GM18517 (cell line): ENCODE measurements at regions not wholly inside any gene's neighbourhood (a gene's known extent, or its start where the extent isn't known, plus 50 kb on each side); places are given as distances from the start of the nearest gene placed in this dataset.

Experiments
- ATAC-seq: cut with Tn5 transposase; IDR thresholded peaks from one replicate; pipeline ENCODE4 v1.9.1; 2021; ENCODE audit warnings: mild to moderate bottlenecking, moderate library complexity; ENCODE audit not compliant: unreplicated experiment

DNA sequence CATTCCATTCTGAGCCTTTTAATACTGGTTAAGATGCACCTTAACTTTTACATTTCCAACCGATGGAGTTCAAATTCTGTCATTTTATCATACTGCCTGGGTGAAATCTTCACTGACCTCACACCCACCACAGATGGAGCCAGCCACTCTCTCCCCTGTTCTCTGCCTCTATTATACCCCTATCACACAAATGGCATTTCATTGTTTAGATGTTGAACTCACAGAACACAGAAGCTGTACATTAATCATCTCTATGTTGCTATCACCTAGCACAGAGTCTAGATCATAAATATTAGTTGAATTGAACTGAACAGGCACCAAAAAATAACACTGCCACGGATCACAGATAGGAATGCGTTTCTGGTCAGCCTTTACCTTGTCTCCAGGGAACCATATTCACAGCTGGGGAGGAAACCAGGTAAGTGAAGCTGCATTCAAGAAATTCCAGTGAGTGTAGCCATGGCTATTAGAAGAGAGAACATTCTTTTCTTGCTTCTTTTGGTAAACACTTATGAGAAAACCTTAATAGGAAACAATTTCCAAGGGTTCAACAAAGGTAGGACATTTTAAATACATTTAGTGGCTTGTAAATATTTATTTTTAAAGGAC, 194.9 kb upstream of the RMST start:
- ATAC-seq: no peak

DNA sequence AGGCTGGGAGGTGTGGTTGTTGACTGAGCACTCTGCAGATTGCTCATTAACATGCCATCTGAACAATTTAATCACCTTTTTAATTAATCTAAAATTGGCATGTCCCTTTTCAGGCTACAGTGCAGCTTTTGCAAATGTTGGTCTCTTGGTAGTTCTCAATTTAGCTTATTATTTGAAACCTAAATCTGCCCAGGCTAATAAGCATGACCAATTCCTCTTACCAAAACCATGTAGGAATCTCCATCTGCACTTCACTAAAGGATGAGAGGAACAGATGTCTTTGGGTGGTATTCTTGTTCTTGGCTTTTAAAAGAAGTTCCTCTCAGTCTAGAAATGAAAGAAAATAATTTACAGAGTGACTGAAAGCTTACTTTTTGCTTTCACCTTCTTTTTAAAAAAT, 190.1 kb upstream of the RMST start:
- ATAC-seq: no peak

DNA sequence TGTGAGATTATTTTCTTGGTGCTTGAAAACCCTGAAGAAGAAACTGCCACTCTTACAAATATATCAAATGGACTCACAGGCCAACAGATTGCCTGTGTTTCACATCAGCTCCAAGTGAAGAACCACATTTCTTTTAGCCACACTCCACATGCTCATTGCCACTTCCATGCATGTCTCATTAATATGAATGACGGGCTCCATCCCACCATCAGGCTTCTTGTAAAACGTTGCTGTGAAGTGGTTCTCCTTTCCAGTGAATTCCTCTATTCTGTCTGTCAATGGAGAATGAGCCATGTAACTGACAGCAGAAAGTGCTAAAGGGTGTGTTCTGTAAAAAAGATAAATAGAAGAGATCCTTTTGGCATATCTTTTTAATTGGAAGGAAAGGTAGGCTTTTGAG, 188.2 kb upstream of the RMST start:
- no peak for ATAC-seq

DNA sequence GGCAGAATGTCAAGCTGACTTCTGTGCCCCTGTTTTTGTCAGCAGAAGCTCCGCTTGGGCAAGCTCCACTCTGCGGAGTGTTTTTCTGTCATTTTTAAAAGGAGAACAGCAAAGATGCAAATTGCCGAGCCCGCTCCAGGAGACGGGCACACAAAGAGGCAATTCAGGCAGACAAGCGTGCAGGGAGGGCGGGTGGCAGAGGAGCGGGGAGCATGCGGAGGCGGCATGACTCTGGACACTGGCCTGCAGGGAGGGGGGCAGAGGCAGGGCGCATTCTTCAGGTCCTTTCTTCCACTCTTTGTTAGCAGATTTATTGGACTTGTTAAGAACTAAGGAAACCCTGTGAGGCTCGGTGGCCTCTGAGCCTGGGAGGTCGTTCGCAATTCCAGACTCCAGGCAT, 187.3 kb upstream of the RMST start:
- no peak for ATAC-seq

DNA sequence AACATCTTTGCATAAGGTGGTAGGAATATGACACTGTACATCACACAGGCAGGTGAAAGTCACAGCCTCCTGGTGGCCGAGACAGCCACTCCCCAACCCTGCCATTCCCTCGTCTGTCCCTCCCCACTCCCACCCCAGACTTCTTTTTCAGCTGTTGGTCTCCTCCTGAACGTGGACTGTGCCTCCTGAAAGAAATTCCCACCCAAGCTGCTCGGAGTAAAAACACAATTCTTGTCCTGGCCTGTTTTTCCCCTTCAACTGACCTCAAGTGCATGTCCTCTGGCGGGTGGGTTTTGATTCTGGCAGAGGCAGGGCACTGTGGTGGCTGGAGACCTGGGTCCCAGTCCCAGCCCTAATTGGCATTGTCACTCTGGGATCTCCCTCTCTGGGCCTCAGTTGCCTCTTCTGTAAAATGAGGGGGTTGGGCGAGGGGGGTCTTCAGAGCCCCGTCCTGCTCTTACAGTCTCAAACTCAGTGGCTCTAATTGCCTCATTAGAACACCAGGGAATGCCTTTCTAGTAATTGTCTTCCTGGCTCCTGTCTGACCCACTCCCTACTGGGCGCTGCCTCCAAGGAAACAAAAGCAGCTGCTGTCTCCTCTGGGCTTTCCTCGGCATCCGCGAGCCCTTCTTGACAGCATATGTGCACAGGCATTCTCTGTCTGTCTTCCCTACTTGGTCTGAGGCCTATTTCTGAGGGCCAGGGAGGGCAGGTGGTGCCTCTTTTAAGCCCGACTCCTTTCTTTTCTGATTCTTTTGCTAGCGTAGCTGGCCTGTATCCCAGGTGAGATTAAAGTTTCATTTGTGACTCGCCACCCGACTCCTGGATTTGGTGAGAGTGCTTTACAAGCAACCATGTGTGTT, 186.6 kb upstream of the RMST start:
- ATAC-seq: no peak

DNA sequence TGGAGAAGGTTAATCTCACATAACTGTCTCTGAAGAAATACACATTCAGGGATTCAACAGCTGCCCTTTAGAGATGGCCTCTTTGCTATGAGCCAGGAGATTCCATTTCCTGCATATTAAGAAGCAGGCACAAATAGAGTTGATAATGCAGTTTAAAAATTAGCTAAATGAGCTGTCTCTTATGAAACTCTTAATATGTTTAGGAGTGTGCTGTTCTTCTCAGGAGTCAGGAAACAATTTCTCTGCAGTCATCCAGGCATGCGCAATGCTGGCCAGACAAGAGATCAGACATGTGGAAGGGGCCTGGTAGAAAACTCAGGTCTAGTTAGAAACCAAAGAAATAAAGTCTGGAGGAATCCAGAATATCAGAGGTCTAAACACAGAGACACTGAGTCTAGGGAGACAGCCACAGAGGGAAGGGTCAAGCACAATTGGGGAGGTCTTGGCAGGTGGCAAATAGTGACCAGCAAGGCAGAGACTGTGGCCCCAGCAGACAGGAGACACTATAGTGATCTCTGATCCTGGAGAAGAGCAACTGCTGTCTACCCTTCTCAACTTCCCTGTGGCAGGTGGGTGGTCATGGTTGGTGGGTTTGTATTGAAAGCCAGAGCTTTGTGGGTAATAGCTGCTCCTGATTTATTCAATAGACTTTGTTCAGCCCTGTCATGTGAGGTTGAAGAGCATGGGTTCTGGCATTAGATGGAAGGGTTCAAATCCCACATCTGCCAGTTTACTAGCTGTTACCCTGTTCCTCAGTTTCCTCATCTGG, 185.8 kb upstream of the RMST start:
- ATAC-seq: no peak

DNA sequence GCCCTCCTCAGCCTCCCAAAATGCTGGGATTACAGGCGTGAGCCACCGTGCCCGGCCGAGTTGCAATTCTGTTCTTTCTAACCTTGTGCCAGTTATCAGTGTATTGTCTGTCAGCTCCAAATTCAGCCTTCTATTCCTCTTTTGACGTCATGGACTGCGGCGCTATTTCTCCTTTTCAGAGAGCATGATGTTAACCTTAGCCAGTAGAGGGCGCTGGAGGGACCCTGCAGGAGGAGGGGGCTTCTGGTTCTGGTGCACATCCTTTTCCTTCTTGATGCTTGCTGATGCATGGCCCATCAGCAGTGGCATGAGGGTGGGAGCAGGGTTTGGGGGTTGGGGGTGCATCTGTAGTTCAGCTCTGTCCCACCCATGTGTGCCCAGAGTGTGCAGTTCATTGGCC, 179.3 kb upstream of the RMST start:
- ATAC-seq: no peak

DNA sequence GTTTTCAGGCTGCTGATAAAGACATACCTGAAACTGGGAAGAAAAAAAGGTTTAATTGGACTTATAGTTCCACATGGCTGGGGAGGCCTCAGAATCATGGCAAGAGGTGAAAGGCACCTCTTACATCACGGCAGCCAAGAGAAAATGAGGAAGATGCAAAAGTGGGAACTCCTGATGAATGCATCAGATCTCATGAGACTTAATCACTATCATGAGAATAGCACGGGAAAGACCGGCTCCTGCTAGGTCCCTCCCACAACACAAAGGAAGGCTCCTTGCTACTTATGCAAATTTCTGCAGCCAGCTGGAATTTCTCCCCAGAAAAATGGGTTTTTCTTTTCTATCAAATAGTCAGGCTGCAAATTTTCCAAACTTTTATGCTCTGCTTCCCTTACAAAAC, 174.1 kb upstream of the RMST start:
- no peak for ATAC-seq

DNA sequence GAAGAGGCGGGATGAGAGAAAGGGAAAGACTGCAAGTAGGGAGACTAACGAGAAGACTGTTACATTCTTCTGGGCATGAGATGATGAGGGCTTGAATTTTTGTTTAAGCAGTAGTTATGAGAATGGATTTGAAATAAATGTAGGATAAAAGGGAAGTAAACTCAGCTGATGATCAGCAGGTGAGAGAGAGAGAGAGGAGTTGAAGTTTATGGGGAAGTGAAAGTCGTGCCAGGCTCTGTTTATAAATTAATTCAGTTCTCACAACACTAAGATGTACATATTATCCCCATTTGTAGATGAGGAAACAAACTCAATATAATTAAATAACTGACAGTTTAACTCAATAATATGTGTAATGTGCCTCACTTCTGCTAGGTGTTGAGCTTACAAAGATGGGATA, 170.0 kb upstream of the RMST start:
- ATAC-seq: no peak

DNA sequence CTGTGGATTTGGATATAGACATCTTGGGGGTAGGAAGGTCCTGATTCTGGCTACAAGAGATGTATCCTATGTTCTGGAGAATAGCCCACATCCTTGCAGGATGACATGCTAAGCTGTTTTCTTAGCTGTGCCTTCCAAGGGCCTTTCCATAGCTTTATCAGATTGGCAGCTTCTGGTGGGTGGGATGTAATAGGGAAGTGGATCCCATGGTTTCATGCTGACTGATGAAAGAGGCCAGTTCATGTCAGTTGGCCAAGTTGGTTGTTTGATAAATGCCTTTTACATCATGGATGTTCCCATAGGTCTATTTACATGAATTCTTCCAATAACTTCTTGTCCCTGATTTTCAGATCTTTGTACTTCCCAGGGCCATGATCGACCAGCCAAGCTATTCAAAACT, 169.1 kb upstream of the RMST start:
- ATAC-seq: no peak

DNA sequence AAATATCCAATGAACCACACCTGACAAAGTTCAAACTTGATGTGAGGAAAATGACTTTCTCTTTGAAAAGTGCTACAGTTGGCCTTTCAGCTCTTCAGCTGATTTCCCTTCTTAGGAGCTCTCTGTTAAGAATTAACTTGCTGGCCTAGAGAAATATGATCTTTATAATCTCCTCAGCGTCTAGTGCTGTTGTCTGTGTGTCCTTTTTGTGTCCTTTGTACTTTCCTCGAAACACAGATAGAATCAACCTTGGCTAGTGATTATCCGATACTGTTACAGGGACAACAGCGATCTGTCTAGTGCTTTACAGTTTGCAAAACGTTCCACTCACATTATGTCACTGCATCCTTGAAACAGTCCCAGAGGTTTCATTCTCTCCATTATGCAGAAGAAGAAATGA, 162.8 kb upstream of the RMST start:
- no peak for ATAC-seq

DNA sequence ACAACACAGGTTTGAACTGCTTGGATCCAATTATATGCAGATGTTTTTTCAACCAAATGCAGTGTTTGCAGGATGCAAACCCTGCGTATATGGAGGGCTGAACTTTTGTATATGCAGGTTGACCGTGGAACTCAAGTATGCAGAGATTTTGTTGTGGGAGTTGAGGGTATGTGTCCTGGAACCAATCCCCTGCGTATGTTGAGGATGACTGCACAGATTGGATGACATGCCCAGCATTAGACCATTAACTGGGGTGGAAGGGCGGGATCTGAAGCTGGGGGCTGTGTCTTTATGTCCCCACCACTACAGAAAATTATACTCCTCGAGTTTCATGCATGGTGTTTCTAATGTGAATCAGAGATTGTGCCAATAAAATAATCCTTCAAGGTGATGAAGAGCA, 162.2 kb upstream of the RMST start:
- no peak for ATAC-seq

DNA sequence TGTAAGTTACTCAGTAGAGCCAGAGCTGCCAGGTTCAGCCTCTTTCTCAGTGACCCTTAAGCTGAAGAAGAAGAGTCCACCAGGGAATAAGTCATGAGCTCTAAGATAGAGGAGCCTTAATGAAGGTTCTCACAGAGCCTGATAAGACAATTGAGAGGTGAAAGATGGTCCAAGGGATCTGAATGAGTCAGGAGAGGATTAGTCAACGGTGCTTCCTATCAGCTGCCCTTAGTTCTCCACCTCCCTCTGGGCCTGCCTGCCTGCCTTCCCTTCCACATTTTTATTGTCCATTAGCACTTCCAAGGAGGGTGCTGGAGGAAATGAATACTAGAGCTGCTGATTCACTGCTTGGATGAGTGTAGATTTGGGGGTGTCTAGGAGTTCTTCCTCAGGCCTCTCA, 161.7 kb upstream of the RMST start:
- ATAC-seq: no peak

DNA sequence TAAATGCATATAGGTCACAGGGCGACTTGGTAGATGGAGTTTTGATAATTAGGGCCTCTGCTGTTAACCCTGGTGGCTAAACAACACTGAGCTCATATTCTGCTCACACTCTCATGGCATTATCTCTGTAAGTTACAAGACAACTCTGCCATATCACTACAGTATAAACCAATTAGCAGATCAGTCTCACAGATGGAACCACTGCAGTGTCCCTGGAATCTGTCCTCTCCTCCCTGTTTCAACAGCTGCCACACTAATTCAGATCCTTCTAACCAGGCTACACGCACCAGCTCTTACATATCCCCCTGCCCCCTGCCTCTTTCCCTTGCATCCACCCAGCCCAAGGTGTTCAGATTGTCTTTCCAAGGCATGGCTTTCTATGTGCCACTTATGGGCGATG, 161.0 kb upstream of the RMST start:
- no peak for ATAC-seq

DNA sequence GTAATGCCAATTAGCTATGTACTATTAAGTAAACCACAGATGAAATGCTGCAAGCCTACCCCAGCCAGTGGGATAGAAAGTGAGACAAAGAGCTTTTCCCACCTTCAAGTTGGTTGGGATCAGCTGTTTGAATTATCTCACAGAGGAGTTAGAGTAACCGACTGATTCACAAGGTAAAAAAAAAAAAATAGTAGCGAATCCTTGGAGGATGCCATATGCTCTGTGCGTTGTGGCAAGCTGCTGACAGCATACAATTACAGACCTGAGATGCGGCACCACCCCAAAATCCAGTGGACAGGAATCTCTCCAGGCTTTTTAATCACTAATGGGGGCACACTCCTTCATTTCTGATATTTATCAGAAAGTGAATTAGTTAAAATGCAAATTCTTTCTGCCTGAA, 157.0 kb upstream of the RMST start:
- no peak for ATAC-seq

DNA sequence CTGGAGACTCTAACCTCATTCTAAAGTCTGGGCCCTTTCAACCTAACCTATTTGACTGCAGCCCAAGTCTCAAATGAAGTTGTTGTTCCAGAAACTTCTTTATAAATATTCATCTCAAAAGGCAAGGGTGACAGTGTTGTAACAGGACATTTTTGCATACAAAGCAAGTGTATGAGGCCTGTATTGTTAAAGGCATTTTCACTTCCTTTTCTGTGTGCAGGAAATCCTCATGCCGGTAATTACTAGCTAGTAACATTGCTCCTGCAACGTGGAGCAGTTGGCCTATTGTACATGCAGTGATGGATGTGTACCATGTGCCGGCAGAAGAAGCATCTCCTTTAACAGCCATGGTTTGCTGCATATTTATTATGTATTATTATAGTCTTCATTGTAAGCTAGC, 156.5 kb upstream of the RMST start:
- peak; percentile 97 for ATAC-seq

DNA sequence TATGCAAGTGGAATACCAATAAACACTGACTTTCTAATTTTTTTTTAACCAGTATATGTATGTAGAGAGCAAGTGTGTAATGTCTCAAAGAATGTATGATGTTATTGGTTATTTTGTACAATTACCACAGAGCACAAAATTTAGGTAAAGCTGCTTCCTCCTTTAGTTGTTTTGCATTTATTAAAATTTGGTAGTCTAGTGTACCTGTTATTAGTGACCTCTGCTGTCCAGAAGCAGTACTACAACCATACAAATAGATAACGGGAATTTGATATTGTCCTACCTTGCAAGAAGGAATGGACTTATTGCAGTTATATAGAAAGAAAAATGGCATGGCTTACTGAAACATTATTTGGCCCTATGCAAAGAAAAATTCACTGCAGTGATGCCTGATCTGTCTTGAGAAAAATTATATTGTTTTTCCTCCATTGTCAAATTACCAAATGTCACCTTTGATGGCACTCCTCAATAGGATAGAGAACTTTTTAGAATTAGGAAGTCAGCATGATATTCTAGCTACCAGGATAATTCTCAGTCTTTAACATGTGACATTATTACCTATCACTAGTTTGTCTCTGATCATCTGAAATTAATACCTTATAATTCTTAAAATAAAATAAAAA, 153.9 kb upstream of the RMST start:
- ATAC-seq: no peak

DNA sequence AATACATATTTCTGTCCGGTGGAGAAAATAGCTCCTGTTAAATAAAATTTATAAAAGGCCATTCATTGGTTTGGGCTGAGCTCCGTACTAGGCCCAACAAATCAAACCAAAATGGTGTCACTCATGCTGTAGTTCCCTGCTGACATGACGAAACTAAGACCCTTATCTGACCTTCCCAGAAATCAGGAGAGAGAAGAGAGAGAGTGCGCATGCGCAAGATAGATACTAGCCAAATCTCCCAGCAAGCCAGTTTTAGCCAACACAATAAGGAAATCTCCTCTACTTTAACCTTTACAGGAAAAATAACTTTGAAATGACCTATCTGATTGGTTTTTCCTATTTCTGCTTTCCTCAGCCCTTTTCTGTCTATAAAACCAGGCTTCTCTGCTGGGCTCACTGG, 152.7 kb upstream of the RMST start:
- no peak for ATAC-seq

DNA sequence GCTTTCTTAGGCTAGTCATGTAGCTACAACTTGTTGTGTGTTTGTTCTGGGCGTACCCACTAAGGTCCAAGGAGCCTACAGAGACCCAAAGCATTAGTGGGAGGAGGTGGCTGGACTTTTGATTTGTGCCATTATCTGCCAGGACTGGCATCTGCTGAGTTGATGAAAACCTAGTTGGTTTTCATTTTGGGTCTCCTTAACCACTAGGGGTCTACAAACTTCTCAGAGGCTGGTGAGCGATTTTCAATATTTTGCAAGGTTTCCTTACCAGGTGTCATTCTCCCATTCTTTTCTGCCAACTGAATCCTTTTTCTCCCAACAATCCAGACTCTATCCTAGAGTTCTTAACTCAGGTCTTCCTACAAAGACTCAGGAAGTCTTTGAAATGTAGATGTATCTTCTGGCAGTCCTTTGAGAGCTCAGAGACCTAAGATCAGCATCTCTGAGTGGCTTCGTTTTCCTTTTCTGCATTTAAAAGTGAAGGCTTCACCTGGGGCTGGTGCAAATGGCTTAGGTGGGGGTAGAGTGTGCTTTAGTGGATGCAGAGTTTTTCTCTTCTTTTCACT, 150.0 kb upstream of the RMST start:
- ATAC-seq: no peak

DNA sequence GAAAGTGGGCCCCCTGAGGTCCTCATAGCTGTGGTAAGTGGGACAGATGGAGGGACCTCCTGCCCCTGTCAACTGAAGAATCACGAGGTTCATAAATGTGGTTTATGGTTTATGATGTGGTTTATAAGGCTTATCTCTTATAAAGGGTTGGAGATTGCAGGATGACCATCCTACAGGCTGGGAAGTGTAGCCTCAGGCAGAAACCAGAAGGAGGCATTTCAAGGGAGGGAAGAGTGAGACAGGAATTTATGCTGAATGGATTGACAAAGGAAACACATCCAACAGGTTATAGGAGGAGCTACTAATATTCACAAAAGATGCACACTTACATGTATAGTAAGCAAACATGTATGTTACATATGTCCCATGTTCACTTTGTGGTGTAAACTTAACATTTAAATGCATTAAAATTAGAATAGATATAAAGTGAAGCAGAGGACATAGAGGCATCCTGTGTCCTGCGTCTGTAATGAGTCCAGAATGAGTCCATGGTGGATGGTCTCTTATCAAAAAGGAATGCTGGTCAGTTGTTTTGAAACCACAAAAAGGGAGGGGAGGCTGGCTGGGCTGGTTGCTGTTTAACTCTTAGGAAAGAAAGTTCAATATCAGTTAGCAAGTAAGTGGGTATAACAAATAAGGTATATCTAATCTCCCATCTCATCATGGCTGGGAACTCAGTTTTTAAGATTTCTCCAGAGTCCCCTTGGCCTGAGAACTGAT, 149.0 kb upstream of the RMST start:
- ATAC-seq: no peak

DNA sequence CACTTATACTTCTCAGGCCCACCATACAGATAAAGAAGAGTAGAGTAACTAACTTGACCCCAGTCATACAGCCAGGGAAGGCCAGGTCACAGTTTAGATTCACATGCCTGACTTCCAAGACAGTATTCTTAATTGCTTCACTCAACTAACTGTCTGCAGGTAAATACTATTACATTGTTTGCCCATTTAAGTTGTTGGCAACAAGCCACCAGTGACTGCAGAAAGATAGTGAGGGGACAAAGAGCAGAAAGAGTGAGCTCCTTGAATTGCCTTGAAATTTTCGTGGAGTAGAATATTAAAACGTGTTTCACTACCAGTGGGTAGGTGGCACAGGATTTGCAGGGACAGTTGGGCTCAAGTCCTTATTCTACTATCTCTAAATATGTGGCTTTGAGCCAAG, 146.3 kb upstream of the RMST start:
- no peak for ATAC-seq
